Keratinocyte (primary cell): ENCODE measurements at regions not wholly inside any gene's neighbourhood (a gene's known extent, or its start where the extent isn't known, plus 50 kb on each side); places are given as distances from the start of the nearest gene placed in this dataset.

Source experiments
- DNase-seq: peaks from one replicate; pipeline ENCODE4 v3.0.0-alpha.2; 2011; ENCODE audit warnings: low read depth, missing footprints, low spot score
- FAIRE-seq: peaks from 2 replicates; lab custom pipeline; 2011; peaks lifted over from hg19 to GRCh38; lab: Jason Lieb, UNC
- H2AFZ ChIP-seq: 2 replicates; pipeline ENCODE4 v1.6.0; 2012; ENCODE audit warnings: low read length, control low read depth, inconsistent platforms; ENCODE audit not compliant: control insufficient read depth
- H3K27ac ChIP-seq: 2 replicates; pipeline ENCODE4 v1.5.1; 2011; ENCODE audit warnings: low read length; ENCODE audit not compliant: control insufficient read depth, insufficient read depth
- H3K27me3 ChIP-seq: 3 replicates; pipeline ENCODE4 v1.6.0; 2011; ENCODE audit warnings: low read length; ENCODE audit not compliant: control insufficient read depth, insufficient read depth; ENCODE audit errors: extremely low read depth
- H3K36me3 ChIP-seq, 2 experiments: 2 replicates in 1 of 2; 3 replicates in 1 of 2; pipeline ENCODE4 v1.5.1; 2011; ENCODE audit warnings: low read length in 2 of 2, mild to moderate bottlenecking in 1 of 2; ENCODE audit not compliant: control insufficient read depth in 2 of 2, insufficient read depth in 2 of 2; ENCODE audit errors: extremely low read depth in 1 of 2
- H3K4me1 ChIP-seq: 3 replicates; pipeline ENCODE4 v1.5.1; 2011; ENCODE audit warnings: low read length; ENCODE audit not compliant: control insufficient read depth, insufficient read depth; ENCODE audit errors: extremely low read depth
- H3K4me2 ChIP-seq: 3 replicates; pipeline ENCODE4 v1.6.0; 2011; ENCODE audit warnings: low read depth, low read length; ENCODE audit not compliant: control insufficient read depth, insufficient read depth; ENCODE audit errors: extremely low read depth
- H3K4me3 ChIP-seq, 3 experiments: fragments of 200-600 bp in 1 of 3; sonication (generic) in 1 of 3; 2 replicates in 2 of 3; 3 replicates in 1 of 3; pipeline ENCODE4 v1.5.1; 2011 to 2016; ENCODE audit warnings: low read length in 3 of 3, mild to moderate bottlenecking in 3 of 3, control low read depth in 2 of 3, inconsistent platforms in 1 of 3, low read depth in 1 of 3, mixed read lengths in 1 of 3, mixed run types in 1 of 3, moderate library complexity in 1 of 3; ENCODE audit not compliant: control insufficient read depth in 2 of 3, insufficient read depth in 2 of 3; ENCODE audit errors: extremely low read depth in 1 of 3
- H3K79me2 ChIP-seq: 2 replicates; pipeline ENCODE4 v1.6.0; 2012; ENCODE audit warnings: low read length; ENCODE audit not compliant: control insufficient read depth, insufficient read depth
- H3K9ac ChIP-seq: 3 replicates; pipeline ENCODE4 v1.6.0; 2011; ENCODE audit warnings: low read length; ENCODE audit not compliant: control insufficient read depth, insufficient read depth; ENCODE audit errors: extremely low read depth
- H3K9me1 ChIP-seq: 3 replicates; pipeline ENCODE4 v1.6.0; 2011; ENCODE audit warnings: low read length; ENCODE audit not compliant: control insufficient read depth, insufficient read depth; ENCODE audit errors: extremely low read depth
- H3K9me3 ChIP-seq: 2 replicates; pipeline ENCODE4 v1.5.1; 2012; ENCODE audit warnings: low read depth, low read length; ENCODE audit not compliant: control insufficient read depth
- H4K20me1 ChIP-seq: 3 replicates; pipeline ENCODE4 v1.6.0; 2011; ENCODE audit warnings: low read length; ENCODE audit not compliant: control insufficient read depth, insufficient read depth; ENCODE audit errors: extremely low read depth
- EZH2 ChIP-seq: IDR thresholded peaks from one replicate; pipeline ENCODE4 v1.6.1; 2012; ENCODE audit warnings: inconsistent platforms, mild to moderate bottlenecking, low read length, moderate library complexity
- dilution Hi-C: fragments of 300-500 bp; cut with MboI; formaldehyde crosslinking; loops from one replicate; pipeline ENCODE4 v1.7.0; 2020; ENCODE audit warnings: low sequenced_read_pairs; ENCODE audit not compliant: extremely low pct_ligation_motif_present
- TF ChIP-seq, protein P1 (sequence below), 3 experiments: IDR thresholded peaks in 1 of 3; conservative IDR thresholded peaks in 1 of 3; optimal IDR thresholded peaks in 1 of 3; 2 replicates in 2 of 3; 3 replicates in 1 of 3; pipeline versions ENCODE3 to v1.5.1; 2011; ENCODE audit warnings: low read length in 3 of 3, mild to moderate bottlenecking in 3 of 3, moderate library complexity in 2 of 3, control low read depth in 1 of 3, inconsistent platforms in 1 of 3; ENCODE audit not compliant: insufficient read depth in 2 of 3; ENCODE audit errors: extremely low read depth in 1 of 3

DNA sequence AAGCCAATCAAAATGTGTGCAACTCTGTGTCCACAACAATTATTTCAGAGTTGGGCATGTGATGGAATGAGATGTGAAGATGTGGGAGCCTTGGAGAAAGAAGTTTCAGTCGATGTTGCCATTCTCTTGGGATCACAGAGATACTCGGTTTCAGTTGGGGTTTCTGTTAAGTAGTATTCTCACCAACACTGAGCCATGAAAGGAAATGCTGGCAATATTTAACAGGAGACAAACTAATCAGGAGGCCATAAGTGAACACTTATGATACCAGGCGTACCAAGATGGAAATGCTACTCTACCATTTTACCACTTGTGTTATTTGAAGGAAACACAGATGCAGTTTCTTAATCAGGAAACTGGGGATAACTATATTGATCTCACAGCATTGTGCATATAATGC is 53.3 kb upstream of the NUDT7 start:
- dilution Hi-C loops: no loop called here
- no peaks in the 10 kb centered on the region for H4K20me1 ChIP-seq
- no peak overlapping the region for H2AFZ ChIP-seq
- no peaks in the 10 kb centered on the region for H3K9me3 ChIP-seq
- no peak overlapping the region for H3K27ac ChIP-seq
- no peak overlapping the region for H3K9ac ChIP-seq
- no peaks in the 10 kb centered on the region for H3K36me3 ChIP-seq
- no peaks in the 10 kb centered on the region for H3K79me2 ChIP-seq
- no peaks in the 10 kb centered on the region for H3K4me1 ChIP-seq
- DNase-seq (no peak), FAIRE-seq (no peak)
- H3K4me2 ChIP-seq: no peak overlapping the region
- TF ChIP-seq, protein P1, sequence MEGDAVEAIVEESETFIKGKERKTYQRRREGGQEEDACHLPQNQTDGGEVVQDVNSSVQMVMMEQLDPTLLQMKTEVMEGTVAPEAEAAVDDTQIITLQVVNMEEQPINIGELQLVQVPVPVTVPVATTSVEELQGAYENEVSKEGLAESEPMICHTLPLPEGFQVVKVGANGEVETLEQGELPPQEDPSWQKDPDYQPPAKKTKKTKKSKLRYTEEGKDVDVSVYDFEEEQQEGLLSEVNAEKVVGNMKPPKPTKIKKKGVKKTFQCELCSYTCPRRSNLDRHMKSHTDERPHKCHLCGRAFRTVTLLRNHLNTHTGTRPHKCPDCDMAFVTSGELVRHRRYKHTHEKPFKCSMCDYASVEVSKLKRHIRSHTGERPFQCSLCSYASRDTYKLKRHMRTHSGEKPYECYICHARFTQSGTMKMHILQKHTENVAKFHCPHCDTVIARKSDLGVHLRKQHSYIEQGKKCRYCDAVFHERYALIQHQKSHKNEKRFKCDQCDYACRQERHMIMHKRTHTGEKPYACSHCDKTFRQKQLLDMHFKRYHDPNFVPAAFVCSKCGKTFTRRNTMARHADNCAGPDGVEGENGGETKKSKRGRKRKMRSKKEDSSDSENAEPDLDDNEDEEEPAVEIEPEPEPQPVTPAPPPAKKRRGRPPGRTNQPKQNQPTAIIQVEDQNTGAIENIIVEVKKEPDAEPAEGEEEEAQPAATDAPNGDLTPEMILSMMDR (optimal IDR thresholded peaks at IDR 0.05 in 1 of 3, IDR thresholded peaks at IDR 0.05 in 1 of 3, conservative IDR thresholded peaks at IDR 0.05 in 1 of 3; ENCODE audit: extremely low read depth in 1 of 3, insufficient read depth in 2 of 3, low read length in 3 of 3): no peak
- no peak for TF ChIP-seq EZH2
- no peaks in the 10 kb centered on the region for H3K27me3 ChIP-seq
- no peaks in the 10 kb centered on the region for H3K9me1 ChIP-seq
- H3K4me3 ChIP-seq: no peak overlapping the region
